ENCODE measurements at regions not wholly inside any gene's neighbourhood (a gene's known extent, or its start where the extent isn't known, plus 50 kb on each side); places are given as distances from the start of the nearest gene placed in this dataset.
"Not testable (repeated sequence)": the region's sequence is repeated elsewhere in the genome, so short reads cannot be mapped to it uniquely, and the experiment has no call there.

DNA sequence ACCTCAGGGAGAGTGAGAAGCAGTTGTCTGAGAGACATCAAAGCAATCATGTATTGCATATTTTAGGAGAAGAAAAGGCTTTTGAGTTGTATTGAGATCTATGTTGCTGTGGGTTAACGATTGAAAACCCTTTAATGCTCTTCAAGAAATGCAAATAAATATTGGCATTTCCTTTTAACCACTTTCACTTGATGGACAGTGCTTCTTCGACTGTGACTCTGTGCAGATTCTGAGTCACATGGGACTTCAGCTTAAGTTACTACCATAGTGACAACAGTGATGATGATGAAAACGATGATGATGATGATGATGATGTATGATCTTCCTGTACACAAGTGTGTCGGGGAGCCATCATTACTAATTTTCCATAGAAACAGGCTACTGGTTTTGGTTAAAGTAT is 181.8 kb downstream of the AKAIN1 start:
- no peak for DNase-seq

DNA sequence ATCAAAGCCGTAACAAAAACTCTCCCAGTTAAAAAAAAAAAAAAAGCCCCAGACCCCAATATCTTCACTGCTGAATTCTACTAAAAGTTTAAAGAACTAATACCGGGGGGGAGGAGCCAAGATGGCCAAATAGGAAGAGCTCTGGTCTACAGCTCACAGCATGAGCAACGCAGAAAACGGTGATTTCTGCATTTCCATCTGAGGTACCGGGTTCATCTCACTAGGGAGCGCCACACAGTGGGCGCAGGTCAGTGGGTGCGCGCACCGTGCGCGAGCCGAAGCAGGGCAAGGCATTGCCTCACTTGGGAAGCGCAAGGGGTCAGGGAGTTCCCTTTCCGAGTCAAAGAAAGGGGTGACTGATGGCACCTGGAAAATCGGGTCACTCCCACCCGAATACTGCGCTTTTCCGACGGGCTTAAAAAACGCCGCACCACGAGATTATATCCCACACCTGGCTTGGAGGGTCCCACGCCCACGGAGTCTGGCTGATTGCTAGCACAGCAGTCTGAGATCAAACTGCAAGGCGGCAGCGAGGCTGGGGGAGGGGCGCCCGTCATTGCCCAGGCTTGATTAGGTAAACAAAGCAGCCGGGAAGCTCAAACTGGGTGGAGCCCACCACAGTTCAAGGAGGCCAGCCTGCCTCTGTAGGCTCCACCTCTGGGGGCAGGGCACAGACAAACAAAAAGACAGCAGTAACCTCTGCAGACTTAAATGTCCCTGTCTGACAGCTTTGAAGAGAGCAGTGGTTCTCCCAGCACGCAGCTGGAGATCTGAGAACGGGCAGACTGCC is 192.8 kb downstream of the AKAIN1 start:
- not testable (repeated sequence) for DNase-seq

DNA sequence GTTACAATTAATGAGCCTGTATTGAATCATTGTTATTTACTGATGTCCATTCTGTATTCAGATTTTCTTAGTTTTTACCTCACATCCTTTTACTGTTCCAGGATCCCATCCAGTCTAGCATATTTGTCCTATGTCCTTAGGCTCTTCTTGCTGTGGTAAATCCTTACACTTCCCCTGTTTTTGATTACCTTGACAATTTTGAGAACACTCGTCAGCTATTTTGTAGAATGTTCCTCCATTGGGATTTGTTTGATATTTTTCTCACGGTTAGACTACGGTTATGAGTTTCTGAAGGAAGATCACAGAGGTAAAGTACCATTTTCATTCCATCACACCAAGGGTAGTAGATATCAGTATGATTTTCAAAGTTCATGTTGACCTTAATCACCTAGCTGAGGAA is 202.3 kb downstream of the AKAIN1 start:
- no peak for DNase-seq

DNA sequence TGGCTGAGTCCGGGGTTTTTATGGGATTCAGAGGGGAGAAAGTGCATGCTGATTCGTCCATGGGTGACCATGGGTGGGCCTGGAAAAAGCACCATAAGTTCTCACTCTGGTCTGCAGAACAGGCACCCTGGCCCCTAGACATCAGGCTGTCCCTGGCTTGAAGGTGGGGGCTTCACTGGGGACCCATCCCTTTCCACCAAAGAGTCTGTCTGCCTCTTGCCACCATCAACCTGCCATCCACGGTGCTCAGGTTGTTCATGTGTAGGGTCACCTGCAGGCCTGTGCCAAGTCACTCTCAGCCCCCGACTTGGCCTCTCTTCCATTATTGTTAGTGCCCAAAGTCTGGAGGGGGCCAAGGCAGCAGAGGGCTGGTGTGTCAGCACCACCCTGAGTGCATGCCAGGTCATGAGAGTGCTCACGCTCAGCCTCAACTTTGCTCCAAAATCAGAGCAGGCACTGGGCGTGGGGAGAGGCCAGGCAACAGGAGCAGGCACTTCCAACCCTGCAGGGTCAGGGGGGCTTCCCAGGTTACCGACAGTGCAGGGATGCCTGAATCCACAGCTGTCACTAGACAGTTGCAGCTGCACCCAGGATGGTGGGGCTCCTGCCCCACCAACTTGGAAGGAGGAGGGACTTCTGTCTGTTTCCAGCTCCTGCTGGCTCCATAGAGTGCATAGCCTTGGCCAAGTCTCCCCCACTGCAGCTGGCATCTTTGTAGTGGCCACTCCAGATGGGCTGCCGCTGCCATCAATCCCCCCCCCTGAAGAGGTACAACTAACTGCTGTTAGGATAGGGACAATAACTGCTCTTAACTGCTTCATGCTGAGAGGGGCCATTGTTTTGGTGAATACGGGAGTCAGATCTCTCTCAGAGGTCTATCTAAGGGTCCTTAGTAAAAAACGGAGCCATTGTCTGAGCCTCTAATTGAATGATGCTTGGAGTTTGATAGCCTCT is 209.3 kb downstream of the AKAIN1 start:
- DNase-seq: no peak

DNA sequence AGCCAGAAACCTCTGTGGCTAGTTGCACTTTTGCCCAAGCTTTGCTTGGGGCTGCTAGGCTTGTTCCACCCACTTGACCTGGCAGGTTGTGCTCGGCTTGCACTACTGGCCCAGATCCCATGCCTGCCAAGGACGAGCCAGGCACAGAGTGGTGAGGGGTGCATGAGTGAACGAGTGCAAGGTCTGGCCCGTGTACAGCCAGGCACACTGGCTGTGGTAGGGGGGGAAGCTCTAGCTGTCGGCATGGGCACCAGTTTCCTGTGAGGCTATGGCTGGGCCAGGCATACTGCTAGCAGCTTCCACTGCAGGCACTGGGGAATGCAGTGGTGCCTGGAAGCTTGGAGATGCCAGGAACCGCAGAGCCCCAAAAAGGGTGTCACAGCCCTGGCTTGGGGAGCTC is 210.4 kb downstream of the AKAIN1 start:
- no peak for DNase-seq

DNA sequence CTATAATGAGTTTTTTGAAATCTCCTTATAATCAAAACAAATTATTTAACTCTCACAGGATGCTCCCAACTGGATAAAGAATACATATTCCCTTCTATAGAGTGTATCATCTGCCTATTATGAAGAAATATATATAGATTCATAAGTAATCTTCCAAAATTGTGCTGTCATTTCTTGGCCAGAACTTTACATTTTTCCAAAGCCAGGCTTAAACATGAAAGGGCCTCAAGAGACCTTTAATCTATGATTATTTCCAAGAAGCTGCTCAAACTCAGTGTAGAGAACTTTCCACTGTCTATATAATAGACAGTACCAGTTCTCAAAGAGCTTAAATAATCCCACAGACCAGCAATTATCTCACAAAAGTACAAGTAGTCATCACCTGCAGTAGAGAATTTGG is 211.0 kb downstream of the AKAIN1 start:
- no peak for DNase-seq

DNA sequence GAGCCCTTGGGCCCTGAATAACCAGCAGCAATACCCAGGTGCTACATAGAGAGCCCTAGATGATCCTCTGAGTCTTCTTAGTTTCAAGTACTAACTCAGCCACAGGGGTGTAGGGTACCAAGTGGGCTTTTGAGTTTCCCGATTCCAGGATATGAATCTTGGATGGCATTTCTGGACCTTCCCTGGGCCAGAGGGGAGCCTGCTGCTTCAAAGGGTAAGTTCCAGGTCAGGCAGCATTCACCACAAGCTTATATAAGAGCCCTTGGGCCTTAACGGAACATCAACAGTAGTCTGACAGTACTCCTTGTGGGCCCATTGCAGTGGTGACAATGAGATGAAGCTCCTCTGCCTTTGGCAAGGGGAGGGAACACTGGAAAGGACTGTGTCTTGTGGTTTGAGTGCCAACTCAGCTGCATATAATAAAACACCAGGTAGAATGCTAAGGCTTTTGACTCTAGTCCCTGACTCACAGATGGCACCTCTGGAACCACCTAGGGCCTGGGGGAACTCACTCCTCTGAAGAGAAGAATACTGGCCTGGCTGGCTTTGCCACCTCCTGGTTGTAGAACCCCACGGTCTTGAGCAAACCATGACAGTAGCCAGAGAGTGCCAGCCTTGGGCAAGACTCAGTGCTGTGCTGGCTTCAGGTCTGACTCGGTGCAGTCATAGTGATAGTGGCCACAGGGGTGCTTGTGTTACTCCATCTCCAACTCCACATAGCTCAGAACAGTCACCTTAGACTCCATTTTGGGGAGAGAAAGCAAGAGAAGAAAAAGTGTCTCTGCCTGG is 235.7 kb downstream of the AKAIN1 start:
- DNase-seq: no peak

DNA sequence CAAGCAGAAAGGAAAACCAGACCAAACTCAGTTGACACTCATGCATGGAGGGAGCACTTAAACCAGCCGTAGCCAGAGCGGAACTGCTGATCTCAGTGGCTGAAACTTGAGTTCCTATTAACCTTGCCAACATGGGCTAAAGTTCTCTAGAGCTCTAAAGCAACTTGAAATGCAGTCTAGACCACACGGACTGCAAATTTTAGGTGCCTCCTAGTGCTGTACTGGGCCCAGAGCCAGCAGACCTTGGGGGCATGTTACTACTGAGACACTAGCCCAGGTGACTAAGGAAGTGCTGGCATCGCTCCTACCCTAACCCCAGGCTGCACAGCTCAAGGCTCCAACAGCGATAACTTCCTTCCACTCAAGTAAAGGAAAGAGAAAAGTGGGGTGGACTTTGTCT is 236.5 kb downstream of the AKAIN1 start:
- DNase-seq: no peak

DNA sequence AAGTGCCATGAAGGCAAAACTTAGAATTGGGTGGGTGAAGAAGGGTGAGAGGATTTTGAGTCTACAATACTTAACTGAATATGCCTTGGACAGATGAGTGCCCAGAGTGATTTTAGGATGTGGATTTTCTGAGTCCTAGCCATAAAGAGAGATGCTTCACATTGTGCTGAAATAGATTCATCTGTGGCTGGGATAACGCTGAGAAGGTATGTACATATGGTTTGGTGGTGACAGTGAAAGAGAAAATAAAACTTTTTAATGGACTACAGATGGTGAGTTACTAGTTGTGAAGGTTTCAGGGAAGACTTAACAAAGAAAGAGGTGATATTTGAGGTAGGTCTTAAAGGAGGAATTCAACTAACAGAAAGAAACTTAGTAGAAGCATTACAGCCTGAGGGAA is 265.8 kb downstream of the AKAIN1 start:
- DNase-seq: no peak

DNA sequence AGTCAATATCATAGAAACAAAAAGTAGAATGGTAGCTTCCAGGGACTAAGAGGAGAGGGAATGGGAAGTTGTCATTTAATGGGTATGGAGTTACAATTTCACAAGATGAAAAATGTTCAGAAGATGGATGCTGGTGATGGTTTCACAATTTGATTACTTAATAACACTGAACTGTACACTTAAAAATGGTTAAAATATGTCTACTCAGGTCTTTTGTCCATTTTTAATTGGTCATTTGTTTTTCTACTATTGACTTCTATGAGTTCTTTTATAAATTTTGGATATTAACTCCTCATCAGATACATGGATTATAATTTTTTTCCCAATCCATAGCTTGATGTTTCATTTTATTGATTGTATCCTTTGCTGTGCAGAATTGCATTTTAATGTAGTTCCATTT is 275.5 kb downstream of the AKAIN1 start:
- no peak for DNase-seq

DNA sequence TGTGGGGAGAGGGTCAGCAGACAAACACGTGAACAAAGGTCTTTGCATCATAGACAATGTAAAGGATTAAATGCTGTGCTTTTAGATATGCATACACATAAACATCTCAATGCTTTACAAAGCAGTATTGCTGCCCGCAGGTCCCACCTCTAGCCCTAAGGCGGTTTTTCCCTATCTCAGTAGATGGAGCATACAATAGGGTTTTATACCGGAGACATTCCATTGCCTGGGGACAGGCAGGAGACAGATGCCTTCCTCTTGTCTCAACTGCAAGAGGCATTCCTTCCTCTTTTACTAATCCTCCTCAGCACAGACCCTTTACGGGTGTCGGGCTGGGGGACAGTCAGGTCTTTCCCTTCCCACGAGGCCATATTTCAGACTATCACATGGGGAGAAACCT is 279.5 kb downstream of the AKAIN1 start:
- not testable (repeated sequence) for DNase-seq

DNA sequence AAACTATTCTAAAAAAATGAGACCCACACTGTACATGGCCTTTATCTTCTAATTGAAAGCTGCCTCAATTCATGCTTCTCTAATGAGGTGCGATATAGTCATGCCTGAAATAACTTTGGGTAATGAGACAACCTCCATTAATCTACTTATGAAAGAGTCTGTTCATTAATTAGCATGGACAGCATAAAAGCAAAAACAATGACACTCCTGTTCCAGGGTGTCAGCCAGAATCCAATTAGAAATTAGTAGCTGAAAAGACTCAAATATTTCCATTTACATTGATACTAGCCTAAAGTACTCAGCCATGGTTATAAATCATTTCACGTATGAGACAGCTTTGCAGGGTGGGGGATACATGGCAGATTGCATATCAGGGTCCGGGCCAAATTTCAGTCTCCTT is 288.7 kb downstream of the AKAIN1 start:
- DNase-seq: no peak

DNA sequence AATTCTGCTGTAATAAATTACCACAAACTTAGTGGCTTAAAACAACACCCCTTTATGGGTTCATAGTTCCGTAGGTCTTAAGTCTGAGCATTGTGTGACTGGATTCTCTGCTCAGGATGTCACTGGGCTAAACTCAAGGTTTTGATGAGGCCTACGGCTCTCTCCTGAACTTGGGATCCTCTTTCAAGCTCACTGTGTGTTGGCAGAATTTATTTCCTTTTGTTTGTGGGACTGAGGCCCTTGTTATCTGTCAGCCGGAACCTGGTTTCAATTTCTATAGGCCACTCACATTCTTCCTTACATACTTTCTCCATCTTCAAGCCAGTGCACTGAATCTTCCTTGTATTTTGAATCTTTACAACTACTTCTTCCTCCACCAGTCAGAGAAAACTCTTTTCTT is 290.2 kb downstream of the AKAIN1 start:
- DNase-seq: no peak

DNA sequence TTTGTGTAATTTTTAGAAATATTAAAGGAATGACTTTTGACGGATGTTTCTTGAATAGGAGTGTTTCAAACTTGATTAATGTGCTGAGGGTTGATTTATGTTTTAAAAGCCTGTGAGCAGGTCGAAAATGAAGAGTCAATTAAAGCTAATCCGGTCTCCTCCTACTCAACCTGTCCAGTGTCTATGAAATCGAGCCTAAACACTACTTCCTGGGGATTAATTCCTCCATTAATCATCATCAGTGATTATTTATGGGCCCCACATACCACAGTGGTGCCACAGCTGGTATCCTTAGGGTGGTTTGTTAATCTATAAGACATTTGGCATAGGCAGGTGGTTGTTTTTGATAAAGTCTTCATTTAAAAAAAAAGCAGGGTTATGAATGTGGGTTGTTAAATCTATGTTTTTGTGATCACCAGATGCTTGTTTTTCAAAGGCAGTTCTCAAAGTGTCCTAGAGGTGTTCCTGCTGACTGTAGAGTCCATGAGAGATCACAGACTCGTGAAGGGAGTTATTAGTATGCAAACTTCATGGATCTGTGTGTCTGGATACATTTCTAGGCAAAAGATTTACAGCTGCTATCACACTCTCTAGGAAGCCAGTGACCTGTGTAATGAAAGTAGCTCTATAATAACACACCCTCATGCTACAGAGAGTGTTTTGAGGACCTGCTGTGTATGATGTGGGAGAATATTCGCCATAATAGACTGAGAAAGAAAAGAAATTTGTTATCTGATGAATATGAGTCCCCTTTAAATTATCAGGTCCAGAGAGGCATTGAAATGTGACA is 308.6 kb downstream of the AKAIN1 start:
- DNase-seq: no peak

DNA sequence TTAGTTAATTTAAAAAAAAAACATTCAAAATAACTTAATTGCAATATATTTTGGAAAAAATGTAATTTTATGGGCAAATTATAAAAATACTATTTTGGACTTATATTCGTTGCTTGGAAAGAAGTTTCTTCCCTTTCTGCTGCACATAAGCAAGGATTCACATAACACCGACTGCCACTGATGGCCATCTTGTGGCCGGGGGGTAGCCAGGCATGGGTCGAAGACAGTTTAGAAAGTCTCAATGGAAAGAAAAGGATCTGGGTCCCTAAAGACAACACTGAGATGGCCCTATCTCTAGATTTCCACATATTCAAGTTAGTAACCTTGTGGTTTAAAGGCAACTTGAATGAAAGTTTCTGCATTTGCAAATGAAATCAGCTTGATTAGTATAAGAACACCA is 318.6 kb downstream of the AKAIN1 start:
- no peak for DNase-seq

DNA sequence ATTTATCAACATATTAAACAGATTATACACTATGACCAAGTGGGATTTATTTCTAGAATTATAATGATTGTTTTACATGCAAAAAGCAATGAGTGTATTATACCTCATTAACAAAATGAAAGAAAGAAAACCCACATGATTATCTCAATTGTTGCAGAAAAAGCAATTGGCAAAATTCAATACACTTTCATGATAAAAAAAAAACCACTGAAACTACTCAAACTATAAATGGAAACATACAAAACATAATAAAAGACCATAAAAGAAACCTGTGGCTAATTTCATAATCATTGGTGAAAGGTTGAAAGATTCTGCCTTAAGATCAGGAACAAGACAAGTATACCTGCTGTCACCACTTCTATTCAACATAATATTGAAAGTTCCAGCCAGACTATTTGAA is 325.9 kb downstream of the AKAIN1 start:
- no peak for DNase-seq

DNA sequence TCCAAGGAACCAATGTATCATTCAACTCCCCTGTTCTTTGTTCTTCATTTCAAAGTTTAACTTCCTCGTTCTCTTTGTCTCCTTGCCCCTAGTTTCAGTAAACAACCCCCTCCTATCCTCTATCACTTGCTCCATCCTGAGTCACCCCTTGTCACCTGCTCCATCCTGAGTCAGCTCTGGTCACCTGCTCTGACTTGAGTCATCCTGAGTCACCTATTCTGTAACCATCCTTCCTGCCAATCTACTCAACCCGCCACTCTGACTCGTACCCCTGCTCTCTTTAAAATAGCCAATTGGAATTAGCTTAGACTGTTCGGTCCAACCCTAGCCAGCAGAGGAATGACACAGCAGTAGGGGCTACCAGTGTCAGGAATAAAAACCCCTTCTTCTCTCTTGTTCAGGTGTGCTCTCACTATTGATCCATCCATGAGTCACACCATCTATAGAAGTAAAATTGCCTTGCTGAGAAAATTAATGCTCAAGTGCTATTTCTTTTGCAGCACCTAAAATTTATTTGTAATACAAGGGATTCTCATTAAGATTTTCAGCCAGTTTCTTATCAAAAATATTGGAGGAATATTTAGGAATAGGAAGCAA is 326.8 kb downstream of the AKAIN1 start:
- no peak for DNase-seq

DNA sequence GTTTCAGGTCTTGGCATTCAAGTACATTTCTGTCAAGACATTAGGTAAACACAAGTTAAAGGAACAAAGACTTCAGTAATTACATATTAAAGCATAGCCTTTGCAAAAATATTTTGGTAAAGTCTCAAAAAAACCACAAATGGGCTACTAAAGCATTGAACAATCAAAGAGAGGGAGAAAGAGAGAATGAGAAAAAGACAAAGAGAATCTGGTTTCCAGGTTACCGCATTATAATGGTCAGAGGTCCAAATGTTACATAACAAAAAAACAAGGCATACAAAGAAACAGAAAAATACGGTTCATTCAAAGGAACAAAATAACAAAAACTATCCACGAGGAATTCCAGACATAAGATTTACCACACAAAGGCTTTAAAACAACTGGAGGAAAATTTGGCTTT is 327.9 kb downstream of the AKAIN1 start:
- no peak for DNase-seq

DNA sequence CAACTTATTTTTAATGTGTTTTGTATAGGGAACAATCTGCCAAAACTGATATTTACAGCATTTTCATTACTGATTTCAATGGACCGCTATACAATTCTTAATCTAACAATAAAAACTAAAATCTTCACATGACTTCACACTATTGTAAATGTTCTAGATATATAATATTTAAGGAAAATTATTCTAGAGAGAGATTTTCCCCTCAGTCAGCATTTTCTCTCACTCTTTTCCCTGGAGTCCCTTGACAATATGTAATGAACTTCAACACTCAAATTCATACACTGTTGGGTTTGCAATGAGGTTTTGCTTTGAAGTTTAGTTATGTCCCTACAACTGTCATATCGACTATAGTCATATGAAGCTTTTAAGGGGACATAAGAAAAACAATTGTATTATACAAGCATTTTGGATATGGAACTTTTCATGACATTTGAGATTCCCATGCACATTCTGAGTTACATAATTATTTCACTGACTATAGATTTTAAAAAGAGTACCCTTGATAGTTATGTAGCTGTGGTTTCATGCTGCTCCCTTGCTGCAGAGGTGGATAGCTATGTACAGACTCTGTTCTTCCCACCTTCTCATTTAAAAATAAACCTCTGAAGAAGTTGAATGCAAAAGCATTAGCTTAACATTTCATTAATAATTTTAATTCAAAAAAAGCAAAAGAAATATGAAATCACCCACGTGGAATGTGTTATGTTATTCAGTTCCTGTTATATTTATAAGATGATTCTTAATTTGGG is 338.5 kb downstream of the AKAIN1 start:
- no peak for DNase-seq

DNA sequence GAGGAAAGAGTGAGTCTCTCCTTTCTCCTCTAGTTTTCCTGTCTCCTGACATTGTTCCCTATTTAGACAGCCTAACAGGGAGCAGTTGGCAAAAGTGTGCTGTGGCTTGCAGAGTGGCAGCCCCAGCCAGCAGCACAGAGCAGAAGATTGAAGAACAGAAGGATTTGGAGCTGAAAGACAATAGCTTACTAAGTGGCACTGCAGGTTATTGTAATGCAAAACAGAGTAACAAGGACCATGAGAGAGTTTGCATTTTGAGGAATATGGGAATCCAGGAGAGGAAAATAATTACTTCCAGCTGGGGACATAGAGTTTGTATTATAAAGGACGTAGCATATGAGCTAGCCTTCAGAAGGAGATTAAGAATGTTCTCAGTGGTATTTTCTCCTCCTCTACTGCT is 342.4 kb downstream of the AKAIN1 start:
- no peak for DNase-seq

DNA sequence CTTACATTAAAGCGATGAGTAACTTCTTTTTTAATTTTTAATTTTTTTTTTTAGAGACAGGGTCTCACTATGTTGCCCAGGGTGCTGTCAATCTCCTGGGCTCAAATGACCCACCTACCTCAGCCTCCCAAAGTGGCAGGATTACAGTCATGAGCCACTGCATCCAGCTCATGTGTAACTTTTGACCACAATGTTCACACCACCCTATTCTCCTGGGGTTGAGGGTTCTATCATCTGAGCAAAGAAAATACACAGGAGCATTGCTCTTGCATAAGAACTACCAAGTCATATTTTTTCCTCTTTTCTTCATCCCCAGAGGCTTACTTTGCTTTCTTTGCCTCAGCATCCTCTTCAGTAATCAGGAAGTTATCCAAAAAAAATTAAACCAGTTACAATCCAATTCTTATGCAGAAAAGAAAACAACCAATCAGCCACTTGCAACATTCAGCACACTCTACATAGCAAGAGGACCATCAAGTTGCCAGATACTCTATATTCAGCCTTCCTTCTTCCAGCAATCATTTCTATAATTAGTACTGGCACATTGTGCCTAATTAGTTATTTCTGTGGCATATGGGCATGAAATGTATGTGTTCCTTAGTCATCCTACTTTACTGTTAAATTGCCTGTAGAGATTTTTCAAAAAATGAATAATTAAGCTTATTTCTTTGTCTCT is 345.6 kb downstream of the AKAIN1 start:
- no peak for DNase-seq
